ENCODE measurements at regions not wholly inside any gene's neighbourhood (a gene's known extent, or its start where the extent isn't known, plus 50 kb on each side); places are given as distances from the start of the nearest gene placed in this dataset.

DNA sequence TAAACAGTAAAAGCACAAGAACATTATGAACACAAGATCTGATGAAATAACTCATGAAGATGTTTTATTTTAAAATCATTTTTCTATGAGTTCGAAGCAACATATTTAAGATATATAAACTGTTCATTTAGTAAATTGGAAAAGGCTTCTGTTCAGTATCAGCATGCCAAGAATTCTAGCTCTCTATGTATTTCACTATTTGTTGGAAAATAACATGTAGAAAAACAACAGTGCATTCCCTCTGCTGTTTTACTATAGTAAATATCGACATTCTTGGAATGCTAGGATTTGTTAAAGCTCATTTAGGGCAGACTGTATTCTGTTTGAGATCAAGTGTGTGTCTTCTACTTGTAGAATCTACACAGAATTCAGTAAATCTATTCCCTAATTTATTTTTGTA is 750.2 kb downstream of the CCDC85A start:
- Histone ChIP-seq H3K23ac (ENCODE audit: insufficient read length) (no peak overlapping the region), H3K79me1 (ENCODE audit: low read depth, low read length) (no peaks in the 10 kb centered on the region), H3K36me3 (ENCODE audit: control insufficient read depth in 2 of 4, insufficient read depth in 4 of 4, low read length in 3 of 4) (no peaks in the 10 kb centered on the region), H2BK20ac (ENCODE audit: low read length) (no peak overlapping the region), H2BK120ac (replicated peaks; ENCODE audit: low read depth, low read length) (no peak overlapping the region), H4K91ac (replicated peaks; ENCODE audit: insufficient read length, low read length) (no peak overlapping the region), H3K9ac (replicated peaks in 1 of 4; ENCODE audit: extremely low read depth in 1 of 4, low read depth in 3 of 4, low read length in 3 of 4) (no peak overlapping the region), H3K4ac (replicated peaks; ENCODE audit: insufficient read length, low read depth, low read length) (no peak overlapping the region), H3K4me3 (ENCODE audit: extremely low read depth in 1 of 4, insufficient read depth in 2 of 4, low read depth in 3 of 4, low read length in 4 of 4) (no peak overlapping the region), H3K9me3 (ENCODE audit: insufficient read depth in 2 of 2, low read depth in 1 of 2, low read length in 1 of 2) (no peaks in the 10 kb centered on the region), H3K27me3 (replicated peaks in 1 of 4; ENCODE audit: control insufficient read depth in 3 of 4, extremely low read depth in 1 of 4, insufficient read depth in 3 of 4, low read length in 3 of 4) (no peaks in the 10 kb centered on the region), H4K8ac (ENCODE audit: extremely low read depth, insufficient read depth, low read length) (no peak overlapping the region), H3K56ac (replicated peaks; ENCODE audit: insufficient read length, low read depth, low read length) (no peak overlapping the region), H4K5ac (ENCODE audit: insufficient read length, low read depth, low read length) (no peak overlapping the region), H3K18ac (ENCODE audit: extremely low read depth, low read length) (no peak overlapping the region), H3K23me2 (ENCODE audit: low read depth, low read length) (no peaks in the 10 kb centered on the region), H2BK15ac (ENCODE audit: low read length) (no peak overlapping the region), H2BK5ac (ENCODE audit: low read depth, low read length) (no peak overlapping the region), H2AK5ac (ENCODE audit: low read depth, low read length) (no peak overlapping the region), H3K14ac (ENCODE audit: insufficient read length) (no peak overlapping the region), H3K4me1 (replicated peaks in 1 of 4; ENCODE audit: control insufficient read depth in 3 of 4, insufficient read depth in 4 of 4, low read length in 3 of 4) (peaks cover 0 to 4% (median 3%) of the 10 kb centered on the region in 4 experiments; a peak in 3 of 7 replicates), H2AFZ (ENCODE audit: low read length) (no peak overlapping the region), H4K20me1 (replicated peaks in 1 of 2; ENCODE audit: control insufficient read depth in 1 of 2, insufficient read depth in 2 of 2, low read length in 2 of 2) (no peaks in the 10 kb centered on the region), H3K4me2 (ENCODE audit: insufficient read depth in 1 of 2, low read depth in 2 of 2, low read length in 2 of 2) (no peak overlapping the region), H2BK12ac (ENCODE audit: low read depth, low read length) (no peak overlapping the region), H3K27ac (ENCODE audit: low read depth, low read length) (no peak overlapping the region), H3K79me2 (ENCODE audit: control insufficient read depth in 1 of 2, insufficient read depth in 2 of 2, low read length in 2 of 2) (no peaks in the 10 kb centered on the region)
- WGBS, 2 experiments (ENCODE audit: extremely low coverage in 1 of 2, insufficient coverage in 1 of 2, insufficient read length in 1 of 2, insufficient replicate concordance in 2 of 2, low coverage in 1 of 2, low lambda C conversion rate in 2 of 2, missing lambda C conversion rate in 1 of 2), result 96% methylated on average over 2 of the region's 2 CpGs; no CpG with 5 or more reads in 1 of the 2 experiments
- FAIRE-seq (no peak), DNase-seq (ENCODE audit: low read depth in 1 of 2, low spot score in 2 of 2) (no peak)
- no peak for TF ChIP-seq TBP (IDR thresholded peaks at IDR 0.05; ENCODE audit: low read depth, low read length)
- TF ChIP-seq SAP30 (IDR thresholded peaks at IDR 0.05; ENCODE audit: insufficient read depth, insufficient replicate concordance, low read length), result no peak
- TF ChIP-seq GTF2F1 (IDR thresholded peaks at IDR 0.05; ENCODE audit: borderline replicate concordance, low read depth, low read length), result no peak
- TF ChIP-seq RBBP5 (IDR thresholded peaks at IDR 0.05; ENCODE audit: borderline replicate concordance, low read depth, low read length), result no peak
- no peak for TF ChIP-seq ATF3 (IDR thresholded peaks at IDR 0.05; ENCODE audit: insufficient read depth, low read depth, low read length)
- no peak for TF ChIP-seq E2F6 (IDR thresholded peaks at IDR 0.05)
- TF ChIP-seq CREB1 (IDR thresholded peaks at IDR 0.05), result no peak
- no peak for TF ChIP-seq POLR2A (IDR thresholded peaks at IDR 0.05; ENCODE audit: control extremely low read depth in 1 of 2, low read depth in 2 of 2, low read length in 2 of 2)
- TF ChIP-seq BACH1 (IDR thresholded peaks at IDR 0.05; ENCODE audit: low read length), result no peak
- TF ChIP-seq EGR1 (IDR thresholded peaks at IDR 0.05; ENCODE audit: borderline replicate concordance, low read depth, low read length), result no peak
- no peak for TF ChIP-seq PHF8 (conservative IDR thresholded peaks at IDR 0.05; ENCODE audit: low read depth, low read length)
- ChIA-PET POLR2A (ENCODE audit: partially characterized antibody) (no interaction called here), CTCF (ENCODE audit: partially characterized antibody) (no interaction called here)

Data from H1 (cell line).